ENCODE measurements at regions not wholly inside any gene's neighbourhood (a gene's known extent, or its start where the extent isn't known, plus 50 kb on each side); places are given as distances from the start of the nearest gene placed in this dataset.

GRCh38 chr14:48096897-48097296, 421.5 kb upstream of the MDGA2 start:
- no peak for TF ChIP-seq CTCF (conservative IDR thresholded peaks at IDR 0.05)
- no peak for TF ChIP-seq ZFX (IDR thresholded peaks at IDR 0.05)

All from C4-2B (cell line).